IPS-18c (cell line): ENCODE measurements at regions not wholly inside any gene's neighbourhood (a gene's known extent, or its start where the extent isn't known, plus 50 kb on each side); places are given as distances from the start of the nearest gene placed in this dataset.

Experiments
- H3K4me3 ChIP-seq: 2 replicates; pipeline ENCODE4 v1.7.0; 2013; ENCODE audit warnings: low read depth, mild to moderate bottlenecking, low read length, moderate library complexity; ENCODE audit not compliant: insufficient read depth
- H3K9me3 ChIP-seq: one replicate; pipeline ENCODE4 v1.6.1; 2013; ENCODE audit warnings: mild to moderate bottlenecking, low read length, moderate library complexity; ENCODE audit not compliant: control insufficient read depth, insufficient read depth

DNA sequence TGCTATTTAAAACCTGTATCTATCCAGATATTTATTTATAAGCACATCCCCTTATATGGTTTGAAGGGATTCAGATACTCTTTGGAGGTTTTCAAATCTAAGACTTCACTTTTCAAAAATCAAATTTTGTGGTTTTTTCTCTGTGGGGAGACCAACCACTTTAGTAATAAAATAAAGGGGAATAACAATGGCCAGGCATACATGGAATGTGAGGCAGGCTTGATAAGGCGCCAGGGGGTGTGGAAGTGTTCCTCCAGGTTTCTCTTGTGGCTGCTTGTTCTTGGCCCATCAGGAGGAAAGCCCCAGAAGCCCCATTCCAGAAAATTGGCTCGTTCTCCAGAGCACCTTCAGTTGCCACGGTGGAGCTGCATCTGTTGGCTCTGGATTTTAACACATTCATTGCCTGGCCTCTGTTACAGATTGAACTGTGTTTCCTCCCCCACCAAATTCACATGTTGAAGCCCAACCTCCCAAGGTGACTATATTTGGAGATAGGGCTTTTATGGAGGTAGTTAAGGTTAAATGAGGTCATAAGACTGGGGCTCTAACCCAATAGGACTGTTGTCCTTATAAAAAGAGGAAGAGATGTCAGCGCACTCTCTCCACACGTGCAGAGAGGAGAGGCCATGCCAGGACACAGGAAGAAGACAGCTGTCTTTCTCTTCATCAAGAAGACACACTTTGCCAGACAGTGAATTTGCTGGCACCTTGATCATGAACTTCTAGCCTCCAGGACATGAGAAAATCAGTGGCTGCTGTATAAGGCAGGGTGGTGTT lies 195.9 kb downstream of the TMEM38B start:
- no peak overlapping the region for H3K4me3 ChIP-seq
- H3K9me3 ChIP-seq = no peaks in the 10 kb centered on the region

DNA sequence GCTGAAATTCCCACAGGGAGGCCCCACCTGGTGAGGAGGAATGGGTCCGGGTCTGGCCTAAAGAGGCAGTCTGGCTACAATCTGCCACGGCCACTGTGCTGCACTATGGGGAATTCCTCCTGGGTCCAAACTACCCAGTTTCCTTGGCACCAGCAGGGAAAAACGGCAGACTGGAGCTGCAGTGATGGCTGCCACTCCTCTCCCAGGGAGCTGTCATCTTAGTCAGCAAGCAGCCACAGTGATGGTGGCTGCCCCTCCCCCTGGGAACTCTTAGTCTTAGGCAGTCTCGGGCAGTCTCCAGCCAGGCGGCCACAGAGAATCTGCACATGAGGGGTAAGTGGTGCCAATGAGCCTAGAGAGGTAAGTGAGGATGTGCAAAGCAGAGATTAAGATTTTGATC lies 205.8 kb downstream of the TMEM38B start:
- Histone ChIP-seq H3K4me3 (no peak overlapping the region), H3K9me3 (no peaks in the 10 kb centered on the region)

DNA sequence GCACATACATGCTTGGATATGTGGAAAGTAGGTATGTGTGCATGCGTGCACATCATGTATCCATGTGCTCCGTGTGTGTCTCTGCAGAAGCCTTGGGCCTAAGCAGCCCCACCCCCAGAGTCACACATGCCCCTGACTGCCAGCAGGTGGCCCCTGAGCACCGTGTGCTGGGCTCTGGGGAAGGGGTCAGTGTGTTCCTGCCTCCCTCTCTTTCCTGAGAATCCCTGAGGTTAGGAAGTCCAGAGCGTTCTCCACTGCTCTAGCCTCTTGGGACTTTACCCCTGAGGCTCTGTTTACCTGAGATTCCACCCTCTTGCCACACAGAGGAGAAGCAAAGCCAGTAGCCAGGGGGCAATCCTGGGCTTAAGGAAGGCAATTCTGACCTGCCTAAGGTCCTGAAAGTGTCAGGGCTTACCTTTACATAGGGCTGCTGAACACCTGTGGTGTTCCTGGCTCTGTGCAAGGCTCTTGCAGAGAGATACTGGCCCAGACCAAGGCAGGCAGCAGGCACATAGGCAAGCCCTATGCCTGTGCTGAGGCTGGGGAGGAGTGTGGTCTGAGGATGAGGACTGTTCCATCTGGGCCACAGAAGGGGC lies 207.3 kb downstream of the TMEM38B start:
- H3K4me3 ChIP-seq = no peak overlapping the region

DNA sequence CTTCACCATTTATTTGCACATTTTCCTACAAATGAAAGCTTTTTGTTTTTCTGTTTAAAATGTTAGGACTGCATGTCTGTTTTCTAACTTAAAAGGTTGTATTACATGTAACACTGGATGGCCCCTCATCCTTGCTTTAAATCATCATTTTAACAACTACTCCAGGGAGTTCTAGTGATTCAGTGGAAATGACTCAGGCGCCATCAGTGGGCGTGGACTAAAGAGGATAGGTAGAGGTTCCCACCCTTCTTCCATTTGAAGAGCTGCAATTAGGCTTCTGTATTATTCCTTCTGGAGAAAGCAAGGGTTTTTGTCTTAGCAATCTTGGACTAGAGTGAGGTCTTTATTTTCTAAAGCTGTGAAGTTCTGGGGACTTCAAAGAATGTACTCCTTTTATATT lies 213.7 kb downstream of the TMEM38B start:
- no peak overlapping the region for H3K4me3 ChIP-seq
- H3K9me3 ChIP-seq = no peaks in the 10 kb centered on the region

More for the DNA sequence above, 207.3 kb downstream of the TMEM38B start:
- H3K9me3 ChIP-seq = no peaks in the 10 kb centered on the region

DNA sequence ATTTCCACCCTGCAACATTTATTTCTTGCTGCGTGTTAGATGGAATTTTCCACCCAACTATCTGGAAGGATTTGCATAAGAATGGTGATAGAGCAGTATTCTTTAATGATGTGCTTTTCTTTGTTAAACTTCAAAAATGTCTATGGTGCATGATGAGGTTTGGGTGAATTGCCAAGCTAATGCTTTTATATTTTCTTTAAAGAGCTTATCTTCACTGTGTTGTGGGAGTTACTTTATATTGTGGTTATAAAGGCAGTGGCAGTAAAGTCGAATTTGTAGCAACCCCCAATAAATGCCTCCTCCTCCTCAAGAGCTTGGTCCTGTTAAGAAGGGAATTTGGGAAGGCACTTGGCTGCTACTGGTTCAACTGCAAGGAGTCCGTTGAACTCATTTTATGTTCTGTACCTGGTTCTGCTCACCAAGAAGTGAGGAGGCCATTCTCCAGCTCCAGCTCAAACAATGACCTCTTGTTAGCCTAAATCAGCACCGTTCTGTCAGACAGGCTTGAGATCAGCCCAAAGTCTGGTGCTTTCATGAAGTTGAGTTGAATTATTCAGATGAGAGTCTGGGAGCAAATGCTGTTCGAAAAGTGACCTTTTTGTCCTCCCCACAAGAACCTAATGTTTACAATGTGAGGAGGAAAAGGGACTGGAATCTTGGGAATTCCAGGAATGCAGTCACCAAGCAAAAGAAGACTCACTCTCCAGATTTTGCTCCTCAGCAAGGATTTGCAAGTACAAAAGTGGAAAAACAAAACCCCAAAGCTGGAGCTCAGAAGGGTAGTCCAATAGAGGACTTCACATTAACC lies 217.0 kb downstream of the TMEM38B start:
- no peak overlapping the region for H3K4me3 ChIP-seq
- H3K9me3 ChIP-seq = no peaks in the 10 kb centered on the region

DNA sequence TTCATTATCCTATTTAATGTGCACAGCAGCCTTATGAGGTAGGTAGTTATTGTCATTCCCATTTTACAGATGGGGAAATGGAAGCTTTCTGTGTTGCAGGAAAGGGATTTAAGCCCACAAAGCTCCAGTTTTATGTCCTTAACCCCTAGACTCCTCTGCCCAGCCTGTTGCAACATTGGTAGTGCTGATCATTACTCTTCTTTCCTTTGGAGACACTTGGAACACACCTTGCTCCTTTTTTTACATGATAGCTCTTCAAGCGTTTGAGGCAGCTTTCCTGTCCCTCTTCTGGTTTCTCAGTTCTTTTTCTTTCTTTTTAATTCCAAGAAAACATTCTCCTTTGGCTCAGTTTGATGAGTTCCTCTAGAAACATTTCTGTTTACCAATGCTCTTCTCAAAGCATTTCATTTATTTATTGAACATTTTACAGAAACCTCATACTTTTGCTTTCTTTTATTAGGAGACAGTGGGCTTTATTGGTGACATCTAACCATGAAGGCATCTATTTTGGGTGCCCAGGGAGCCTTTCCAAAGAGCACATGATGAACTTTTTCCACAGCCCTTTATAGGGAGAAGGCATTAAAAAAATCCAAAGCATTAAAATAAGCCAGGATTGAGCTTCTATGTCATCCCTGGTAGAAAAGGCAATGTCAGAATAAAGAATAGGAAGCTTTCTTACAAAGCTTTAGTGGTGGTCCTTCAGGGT lies 218.0 kb downstream of the TMEM38B start:
- Histone ChIP-seq H3K9me3 (no peaks in the 10 kb centered on the region), H3K4me3 (no peak overlapping the region)

DNA sequence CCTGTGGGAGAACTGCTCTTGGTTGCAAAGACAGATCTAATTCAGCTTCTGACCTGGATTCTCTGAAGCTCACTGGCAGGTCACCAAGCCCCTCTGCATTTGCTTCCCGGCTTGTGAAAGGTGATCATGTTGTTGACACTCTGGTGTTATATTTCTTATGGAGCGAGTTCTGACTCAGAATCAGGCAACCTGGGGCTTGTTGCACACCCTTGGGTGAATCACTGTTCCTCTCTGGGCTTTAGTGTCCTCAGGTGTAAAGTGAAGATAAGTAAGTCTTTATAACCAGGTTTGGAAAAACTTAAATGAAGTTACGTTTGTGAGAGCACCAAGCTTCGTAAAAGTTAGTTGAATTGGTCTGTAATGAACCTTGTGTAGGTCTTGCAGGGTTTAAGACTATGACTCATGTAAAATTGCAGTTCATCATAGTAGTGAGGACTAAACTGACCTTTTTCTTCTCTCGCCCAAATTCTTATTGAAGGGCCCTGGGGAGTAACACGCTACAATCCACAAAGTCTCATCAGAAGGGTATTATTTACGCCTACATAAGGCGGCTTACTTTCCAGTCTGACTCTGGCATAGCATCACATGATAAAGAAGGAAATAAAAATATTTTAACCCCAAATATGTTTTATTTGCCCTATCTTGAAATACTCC lies 218.6 kb downstream of the TMEM38B start:
- H3K9me3 ChIP-seq = no peaks in the 10 kb centered on the region

DNA sequence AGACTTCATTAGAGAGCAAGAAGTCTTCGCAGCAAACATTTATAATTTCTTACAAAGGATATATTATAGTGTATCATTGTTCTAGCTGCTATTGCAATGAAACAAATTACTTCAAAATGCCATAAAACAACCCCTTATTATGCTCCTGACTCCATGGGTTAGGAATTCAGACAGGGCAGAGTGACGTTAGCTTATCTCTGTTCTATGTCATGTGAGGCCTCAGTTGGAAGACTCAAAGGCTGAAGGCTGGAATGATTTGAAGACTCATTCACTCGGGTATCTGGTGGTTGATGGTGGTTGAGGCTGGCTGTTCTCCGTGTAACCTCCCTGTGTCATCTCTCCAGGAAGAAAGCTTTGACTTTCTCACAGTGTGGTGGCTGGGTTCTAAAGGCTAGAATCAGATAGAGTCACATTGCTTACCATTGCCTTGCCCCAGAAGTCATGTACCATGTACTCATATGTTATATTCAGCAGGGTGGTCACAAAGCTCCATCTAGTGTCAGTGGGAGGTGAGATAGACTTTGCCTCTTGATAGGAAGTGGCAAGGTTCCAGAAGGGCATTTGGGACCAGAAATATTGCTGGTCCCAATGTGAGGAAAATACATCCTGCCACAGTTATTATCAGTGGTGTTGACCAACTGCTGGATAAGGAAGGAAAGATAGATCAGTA lies 226.9 kb downstream of the TMEM38B start:
- Histone ChIP-seq H3K9me3 (no peaks in the 10 kb centered on the region), H3K4me3 (no peak overlapping the region)

More for the DNA sequence above, 218.6 kb downstream of the TMEM38B start:
- no peak overlapping the region for H3K4me3 ChIP-seq

DNA sequence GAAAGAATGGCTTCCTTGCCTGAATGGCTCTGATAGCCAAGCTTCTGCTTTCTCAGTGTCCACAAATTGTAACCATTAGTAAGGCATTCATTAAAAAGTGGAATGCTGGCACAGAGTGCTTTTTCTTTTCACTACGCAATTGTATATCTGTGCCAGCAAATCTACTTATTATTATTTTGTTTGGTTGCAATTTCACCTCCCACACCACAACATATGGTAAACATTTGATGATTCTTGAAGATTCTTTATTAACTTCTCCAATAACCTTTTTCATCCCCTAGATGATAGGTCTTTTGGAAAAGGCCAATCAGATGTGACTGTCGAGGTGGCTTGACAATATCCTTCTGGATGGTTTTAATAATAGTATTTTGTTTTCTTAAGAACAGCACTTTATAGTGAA lies 234.1 kb downstream of the TMEM38B start:
- Histone ChIP-seq H3K9me3 (no peaks in the 10 kb centered on the region), H3K4me3 (no peak overlapping the region)

DNA sequence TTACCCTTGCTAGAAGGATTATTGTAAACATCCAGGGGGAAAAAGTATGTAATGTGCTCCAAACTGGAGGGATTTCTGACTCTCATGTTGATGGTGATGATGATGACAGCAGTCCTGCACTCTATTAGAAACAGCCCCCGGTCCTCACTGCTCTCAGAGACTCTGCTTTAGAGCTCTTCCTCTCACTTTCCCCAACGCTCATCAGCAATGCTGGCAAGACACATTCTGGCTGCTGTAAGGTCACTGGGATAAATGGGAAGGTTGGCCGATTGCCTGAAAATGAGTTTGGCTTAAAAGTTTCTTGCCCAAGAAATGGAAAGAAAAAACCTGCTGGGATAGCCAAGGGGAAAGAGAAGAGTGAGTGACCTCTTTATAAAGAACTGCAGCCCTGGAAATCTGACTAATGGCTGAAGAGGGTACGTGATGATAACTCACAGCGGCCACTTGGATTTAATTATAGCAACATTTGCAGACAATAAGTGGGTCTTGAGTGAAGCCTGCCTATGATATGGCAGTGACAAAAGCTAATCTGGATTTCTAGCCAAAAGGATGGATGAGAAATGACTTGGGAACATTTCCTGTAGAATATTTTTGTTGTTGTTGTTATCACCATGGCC lies 235.8 kb downstream of the TMEM38B start:
- no peaks in the 10 kb centered on the region for H3K9me3 ChIP-seq
- H3K4me3 ChIP-seq = no peak overlapping the region

DNA sequence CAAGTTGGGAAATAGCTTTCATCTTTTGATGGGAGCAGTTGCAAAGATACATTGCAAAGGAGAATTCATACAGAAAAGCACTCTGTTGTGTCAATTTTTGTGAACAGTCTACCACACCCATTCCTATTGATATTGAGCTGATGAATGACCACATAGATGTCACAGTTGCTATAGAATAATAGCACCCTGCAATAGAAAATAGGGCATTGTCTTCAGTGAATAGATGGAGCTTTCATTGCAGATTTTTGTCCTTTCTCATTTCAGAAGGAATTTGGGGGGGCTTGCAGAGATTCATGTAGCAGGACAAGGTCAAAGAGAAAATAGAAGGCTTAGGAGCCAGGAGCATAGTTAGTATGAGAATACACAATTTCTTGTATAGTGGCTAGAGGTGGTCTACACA lies 237.9 kb downstream of the TMEM38B start:
- Histone ChIP-seq H3K4me3 (no peak overlapping the region), H3K9me3 (no peaks in the 10 kb centered on the region)

DNA sequence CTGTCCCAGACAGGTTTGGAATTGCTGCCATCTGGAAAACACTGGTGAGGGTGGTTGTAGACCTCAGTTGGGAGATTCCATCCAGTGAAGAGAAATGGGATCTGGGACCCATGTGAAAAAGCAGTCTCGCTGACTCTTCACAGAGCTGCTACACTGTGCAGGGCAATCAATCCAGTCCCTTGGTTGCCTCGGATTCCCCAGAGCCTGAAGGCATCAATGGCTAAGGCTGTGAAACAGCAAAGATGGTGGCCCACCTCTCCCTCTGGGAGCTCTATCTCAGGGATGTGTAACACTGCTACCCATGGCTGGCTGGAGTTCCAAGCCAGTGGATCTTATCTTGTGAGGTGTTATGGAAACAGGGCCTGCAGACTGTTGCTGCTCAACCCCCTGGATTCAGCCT lies 256.1 kb downstream of the TMEM38B start:
- no peak overlapping the region for H3K4me3 ChIP-seq
- H3K9me3 ChIP-seq = no peaks in the 10 kb centered on the region

DNA sequence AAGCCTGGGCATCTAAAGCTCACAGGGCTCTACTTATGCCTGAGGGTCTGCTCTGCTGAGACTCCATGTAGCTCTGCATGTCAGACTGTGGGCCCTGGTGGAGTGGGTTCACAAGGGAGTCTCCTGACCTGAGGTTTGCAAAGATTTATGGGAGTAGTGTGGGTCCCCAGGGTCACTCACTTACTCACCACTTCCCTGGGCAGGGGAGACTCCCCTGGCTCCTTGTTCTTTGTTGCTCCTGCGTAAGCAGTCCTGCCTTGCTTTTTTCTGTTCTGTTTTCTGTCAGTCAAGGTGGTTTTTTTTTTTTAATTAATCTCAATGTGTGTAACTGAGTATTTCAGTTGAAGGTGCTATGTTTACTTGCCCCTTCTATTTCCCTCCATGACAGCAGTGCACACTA lies 256.6 kb downstream of the TMEM38B start:
- Histone ChIP-seq H3K4me3 (no peak overlapping the region), H3K9me3 (no peaks in the 10 kb centered on the region)

DNA sequence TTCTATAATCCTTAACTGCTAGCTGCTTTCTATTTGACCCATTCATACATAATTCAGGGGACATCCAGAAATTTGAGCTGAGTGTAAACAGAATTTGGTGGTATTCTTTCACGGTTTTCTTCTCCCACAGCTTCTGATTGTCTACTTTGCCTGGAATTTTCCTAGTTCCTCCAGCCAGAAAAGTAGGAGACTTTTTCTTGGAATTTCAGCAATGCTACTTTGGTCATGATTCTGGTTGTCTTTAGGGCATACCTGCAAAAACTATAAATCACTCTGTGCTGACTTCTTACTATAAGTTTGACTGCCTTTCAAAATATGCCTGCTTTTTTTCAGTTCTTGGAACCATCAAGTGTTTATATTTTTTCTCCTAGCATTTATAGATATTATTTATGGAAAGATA lies 260.2 kb downstream of the TMEM38B start:
- no peaks in the 10 kb centered on the region for H3K9me3 ChIP-seq
- no peak overlapping the region for H3K4me3 ChIP-seq

DNA sequence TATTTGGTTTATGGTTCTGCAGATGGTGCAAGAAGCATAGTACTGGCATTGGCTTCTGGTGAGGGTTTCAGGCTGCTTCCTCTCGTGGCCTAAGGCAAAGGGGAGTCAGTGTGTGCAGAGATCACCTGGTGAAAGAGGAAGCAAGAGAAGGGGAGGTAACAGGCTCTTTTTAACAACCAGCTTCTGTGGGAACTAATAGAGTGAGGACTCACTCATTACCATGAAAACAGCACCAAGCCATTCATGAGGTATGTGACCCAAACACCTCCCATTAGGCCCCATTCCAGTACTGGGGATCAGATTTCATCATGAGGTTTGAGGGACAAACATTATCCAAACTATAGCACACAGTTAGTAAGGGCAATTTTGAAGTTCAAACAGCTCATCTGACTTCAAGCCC lies 263.5 kb downstream of the TMEM38B start:
- Histone ChIP-seq H3K9me3 (no peaks in the 10 kb centered on the region), H3K4me3 (no peak overlapping the region)

DNA sequence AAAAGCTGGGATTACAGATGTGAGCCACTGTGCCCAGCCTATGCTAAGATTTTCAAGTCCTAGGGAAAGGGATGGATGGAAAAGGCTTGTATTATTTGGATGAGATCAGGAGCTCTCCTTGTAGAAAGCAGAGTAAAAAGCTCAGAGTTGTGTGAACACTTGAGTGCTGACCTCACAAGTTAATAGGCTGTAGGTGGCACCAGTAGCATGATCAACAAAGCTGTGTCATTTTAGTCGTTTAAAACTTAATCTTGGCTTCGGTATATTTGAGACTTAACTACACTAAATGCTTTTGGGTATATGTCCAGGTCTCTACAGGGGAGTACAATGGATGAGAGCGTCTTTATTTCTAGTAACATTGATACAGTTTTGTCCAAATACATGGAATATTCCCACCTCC lies 264.2 kb downstream of the TMEM38B start:
- Histone ChIP-seq H3K9me3 (no peaks in the 10 kb centered on the region), H3K4me3 (no peak overlapping the region)
